GM23248 (cell line): ENCODE measurements at regions not wholly inside any gene's neighbourhood (a gene's known extent, or its start where the extent isn't known, plus 50 kb on each side); places are given as distances from the start of the nearest gene placed in this dataset.

Source experiments
- DNase-seq: peaks from one replicate; pipeline ENCODE4 v3.0.0-alpha.2; 2015
- H2AFZ ChIP-seq: fragments of 200-600 bp; sonication (generic); 2 replicates; pipeline ENCODE4 v1.6.1; 2016; ENCODE audit warnings: antibody characterized with exemption
- H3F3A ChIP-seq: fragments of 200-600 bp; sonication (generic); 2 replicates; pipeline ENCODE4 v1.6.1; 2016; ENCODE audit warnings: mild to moderate bottlenecking, antibody characterized with exemption, mixed run types; ENCODE audit not compliant: insufficient read depth
- H3K27ac ChIP-seq: fragments of 200-600 bp; sonication (generic); 2 replicates; pipeline ENCODE4 v1.5.1; 2016; ENCODE audit warnings: mild to moderate bottlenecking
- H3K27me3 ChIP-seq: fragments of 200-600 bp; sonication (generic); replicated peaks from 2 replicates; pipeline ENCODE4 v1.6.1; 2016; ENCODE audit warnings: mild to moderate bottlenecking; ENCODE audit not compliant: insufficient read depth
- H3K36me3 ChIP-seq: fragments of 200-600 bp; sonication (generic); 2 replicates; pipeline ENCODE4 v1.6.1; 2016; ENCODE audit warnings: low read depth, mild to moderate bottlenecking
- H3K4me1 ChIP-seq: fragments of 200-600 bp; sonication (generic); 2 replicates; pipeline ENCODE4 v1.6.1; 2016; ENCODE audit warnings: mild to moderate bottlenecking; ENCODE audit not compliant: insufficient read depth
- H3K4me2 ChIP-seq: fragments of 200-600 bp; sonication (generic); one replicate; pipeline ENCODE4 v1.6.1; 2016; ENCODE audit warnings: mild to moderate bottlenecking; ENCODE audit not compliant: unreplicated experiment
- H3K4me3 ChIP-seq: fragments of 200-600 bp; sonication (generic); 2 replicates; pipeline ENCODE4 v1.5.1; 2016; ENCODE audit warnings: mild to moderate bottlenecking
- H3K79me2 ChIP-seq: fragments of 200-600 bp; sonication (generic); 2 replicates; pipeline ENCODE4 v1.6.1; 2016; ENCODE audit warnings: mild to moderate bottlenecking; ENCODE audit not compliant: insufficient read depth
- H3K9ac ChIP-seq: fragments of 200-600 bp; sonication (generic); 2 replicates; pipeline ENCODE4 v1.6.1; 2016; ENCODE audit warnings: mild to moderate bottlenecking
- H3K9me2 ChIP-seq: fragments of 200-600 bp; sonication (generic); 2 replicates; pipeline ENCODE4 v1.6.1; 2016; ENCODE audit warnings: mixed run types, mild to moderate bottlenecking, moderate library complexity; ENCODE audit not compliant: insufficient read depth
- H3K9me3 ChIP-seq: fragments of 200-600 bp; sonication (generic); one replicate; pipeline ENCODE4 v1.6.1; 2017; ENCODE audit warnings: low read depth
- H4K20me1 ChIP-seq: fragments of 200-600 bp; sonication (generic); 2 replicates; pipeline ENCODE4 v1.6.0; 2016; ENCODE audit not compliant: insufficient read depth
- EZH2 ChIP-seq: fragments of 200-600 bp; sonication (generic); IDR thresholded peaks from 2 replicates; pipeline ENCODE4 v1.6.1; 2018; ENCODE audit warnings: antibody characterized with exemption, mild to moderate bottlenecking; ENCODE audit not compliant: insufficient read depth, poor library complexity, severe bottlenecking
- EZH2phosphoT487 ChIP-seq: fragments of 200-600 bp; sonication (generic); IDR thresholded peaks from 2 replicates; pipeline ENCODE4 v1.6.1; 2018; ENCODE audit warnings: antibody characterized with exemption, moderate library complexity, mild to moderate bottlenecking, low read depth; ENCODE audit not compliant: insufficient read depth
- WGBS, 2 experiments: methylation state at CpG; one replicate each; pipeline ENCODE4 v1.1.6; 2015 to 2017; ENCODE audit warnings: low lambda C conversion rate in 2 of 2, low coverage in 1 of 2; ENCODE audit errors: missing lambda C conversion rate in 2 of 2; 5-methylcytosine and 5-hydroxymethylcytosine counted together
- in situ Hi-C: fragments of 300-500 bp; cut with MboI; formaldehyde crosslinking; loops from 2 replicates; pipeline ENCODE4 v1.15.0; 2020

DNA sequence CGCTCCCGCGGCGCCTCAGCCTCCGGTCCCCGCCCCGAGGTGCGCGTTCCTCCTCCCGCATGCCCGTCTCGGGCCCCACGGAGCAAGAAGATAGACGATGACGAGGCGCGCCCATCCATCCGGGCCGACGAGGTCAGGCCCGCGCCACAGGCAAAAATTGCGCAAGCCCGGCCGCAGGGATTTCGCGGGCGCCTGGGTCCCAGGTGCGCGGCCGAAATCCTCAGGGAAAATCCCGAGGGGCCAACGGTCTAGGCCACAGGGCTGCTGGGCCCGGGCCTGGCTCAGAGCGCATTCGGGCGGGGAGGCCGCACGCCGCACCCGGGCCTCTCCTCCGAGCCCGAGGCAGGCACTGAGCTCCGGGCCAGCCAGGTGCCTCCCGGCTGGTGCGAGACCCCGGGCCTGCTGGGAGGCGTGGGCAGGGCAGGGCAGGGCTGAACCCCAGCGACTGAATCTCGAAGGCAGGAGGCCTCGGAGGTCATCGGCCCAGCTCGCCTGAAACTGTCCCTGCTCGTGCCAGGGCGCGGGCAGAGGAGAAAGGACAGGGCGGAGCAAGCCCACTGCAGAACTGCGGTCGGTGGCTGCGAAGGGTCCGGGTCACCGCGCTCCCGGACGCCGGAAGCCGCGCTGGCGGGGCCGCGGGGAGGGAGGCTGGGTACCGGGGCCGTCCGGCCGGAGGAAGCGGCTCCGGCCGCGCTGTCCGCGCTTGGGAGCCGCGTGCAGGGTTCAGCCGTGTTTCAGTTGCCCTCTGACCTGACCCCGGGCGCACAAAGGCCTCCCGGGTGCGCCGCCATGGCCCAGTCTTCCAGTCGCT lies 66.8 kb downstream of the FOXD1 start:
- Histone ChIP-seq H4K20me1 (no peaks in the 10 kb centered on the region), H3K4me2 (no peak overlapping the region), H3K9me2 (no peaks in the 10 kb centered on the region), H3K36me3 (no peaks in the 10 kb centered on the region; the same call in 1 of the 2 replicates), H3K9ac (no peak overlapping the region), H2AFZ (peak overlapping the region; percentile 11; the same call in 1 of the 2 replicates), H3K4me1 (peaks cover 5% of the 10 kb centered on the region), H3F3A (peaks cover 5% of the 10 kb centered on the region; the same call in 1 of the 2 replicates), H3K79me2 (no peaks in the 10 kb centered on the region), H3K27ac (no peak overlapping the region), H3K27me3 (no peaks in the 10 kb centered on the region), H3K9me3 (no peaks in the 10 kb centered on the region), H3K4me3 (no peak overlapping the region)
- in situ Hi-C loops, result no loop called here
- TF ChIP-seq EZH2phosphoT487, result no peak
- TF ChIP-seq EZH2, result no peak
- DNase-seq, result peak; percentile 9
- 28 to 29% methylated on average over 56 to 68 of the region's 90 CpGs for WGBS, 2 experiments

DNA sequence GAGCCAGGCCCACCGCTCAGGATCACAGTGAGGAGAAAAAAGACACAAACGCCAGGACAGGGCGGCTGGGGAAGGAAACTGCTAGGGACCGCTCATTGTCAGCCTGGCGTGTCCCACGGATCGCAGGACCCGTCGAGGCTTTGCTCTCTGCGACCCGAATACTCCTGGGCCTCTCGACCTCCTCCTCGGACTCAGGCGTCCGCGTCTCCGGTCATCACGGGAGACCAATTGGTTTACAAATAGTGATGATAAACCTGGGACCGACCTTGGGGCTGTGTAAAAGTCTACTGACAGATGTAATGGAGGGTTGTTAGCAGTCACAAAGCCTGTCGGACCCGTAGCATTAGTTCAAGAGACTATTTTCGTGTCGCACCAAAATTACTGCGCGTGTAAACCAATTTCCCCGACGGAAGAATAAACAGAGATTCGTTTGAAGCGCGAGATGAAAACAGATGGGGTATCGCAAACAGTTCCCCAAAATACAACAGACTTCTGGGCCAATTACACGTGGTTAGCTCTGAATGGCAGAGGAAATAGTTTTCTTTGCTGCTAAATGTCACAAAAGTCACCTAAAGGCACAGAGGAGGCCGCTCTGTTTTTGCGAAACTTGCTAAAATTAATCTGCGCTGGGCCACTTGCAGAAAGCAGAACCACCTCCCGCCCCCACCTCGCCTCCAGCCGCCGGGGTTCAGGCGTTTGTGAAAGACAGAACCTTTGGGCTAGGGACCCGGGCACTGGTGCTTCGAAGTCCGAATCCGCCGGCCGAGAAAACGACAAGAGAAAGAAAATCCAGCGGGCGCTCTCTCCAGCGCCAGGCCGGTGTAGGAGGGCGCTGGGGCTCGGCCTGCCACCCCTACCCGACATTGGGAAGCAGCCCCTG lies 67.6 kb downstream of the FOXD1 start:
- no peak overlapping the region for H3K27ac ChIP-seq
- no peaks in the 10 kb centered on the region for H3K27me3 ChIP-seq
- H3K9ac ChIP-seq, result no peak overlapping the region
- no peak for TF ChIP-seq EZH2
- TF ChIP-seq EZH2phosphoT487, result no peak
- DNase-seq, result no peak
- H3K9me2 ChIP-seq, result no peaks in the 10 kb centered on the region
- H2AFZ ChIP-seq, result peak overlapping the region; percentile 11; the same call in 1 of the 2 replicates
- no peaks in the 10 kb centered on the region; the same call in 1 of the 2 replicates for H3K36me3 ChIP-seq
- H3K4me3 ChIP-seq, result no peak overlapping the region
- in situ Hi-C loops, result no loop called here
- H3K9me3 ChIP-seq, result no peaks in the 10 kb centered on the region
- no peak overlapping the region for H3K4me2 ChIP-seq
- peaks cover 13% of the 10 kb centered on the region for H3K4me1 ChIP-seq
- WGBS, 2 experiments, result 76 to 77% methylated on average over 53 to 54 of the region's 54 CpGs
- peaks cover 9% of the 10 kb centered on the region for H3F3A ChIP-seq
- H3K79me2 ChIP-seq, result no peaks in the 10 kb centered on the region
- no peaks in the 10 kb centered on the region for H4K20me1 ChIP-seq

DNA sequence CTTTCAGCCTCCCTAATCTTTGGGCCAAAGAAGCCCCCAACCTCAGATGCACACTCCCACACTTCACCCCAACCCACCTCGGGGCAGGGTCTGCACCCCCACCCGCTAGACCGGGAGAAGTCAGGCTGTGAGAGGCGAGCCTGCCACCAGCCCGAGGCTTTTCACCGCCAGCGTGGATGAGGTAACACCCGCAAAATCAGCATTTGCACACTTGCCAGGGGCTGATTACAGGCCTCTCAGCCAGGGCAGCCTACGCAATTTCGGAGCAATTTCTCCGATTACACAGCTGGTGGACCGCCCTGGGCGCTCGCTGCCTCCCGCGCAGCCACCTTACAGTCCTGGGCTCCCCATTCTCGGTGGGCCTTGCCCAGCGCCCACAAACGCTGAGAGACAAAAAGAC lies 68.5 kb downstream of the FOXD1 start:
- 89 to 93% methylated on average over 18 to 19 of the region's 19 CpGs for WGBS, 2 experiments
- no peaks in the 10 kb centered on the region for H3K79me2 ChIP-seq
- no peaks in the 10 kb centered on the region; the same call in 1 of the 2 replicates for H3K36me3 ChIP-seq
- DNase-seq, result no peak
- H3K9me3 ChIP-seq, result no peaks in the 10 kb centered on the region
- in situ Hi-C loops, result no loop called here
- H2AFZ ChIP-seq, result no peak overlapping the region
- no peaks in the 10 kb centered on the region for H3K9me2 ChIP-seq
- TF ChIP-seq EZH2phosphoT487 (no peak), EZH2 (no peak)
- H3K27me3 ChIP-seq, result no peaks in the 10 kb centered on the region
- H3K4me1 ChIP-seq, result peaks cover 19% of the 10 kb centered on the region
- no peak overlapping the region for H3K9ac ChIP-seq
- no peak overlapping the region for H3K4me2 ChIP-seq
- peaks cover 18% of the 10 kb centered on the region for H3F3A ChIP-seq
- no peak overlapping the region for H3K4me3 ChIP-seq
- H4K20me1 ChIP-seq, result no peaks in the 10 kb centered on the region
- no peak overlapping the region for H3K27ac ChIP-seq

DNA sequence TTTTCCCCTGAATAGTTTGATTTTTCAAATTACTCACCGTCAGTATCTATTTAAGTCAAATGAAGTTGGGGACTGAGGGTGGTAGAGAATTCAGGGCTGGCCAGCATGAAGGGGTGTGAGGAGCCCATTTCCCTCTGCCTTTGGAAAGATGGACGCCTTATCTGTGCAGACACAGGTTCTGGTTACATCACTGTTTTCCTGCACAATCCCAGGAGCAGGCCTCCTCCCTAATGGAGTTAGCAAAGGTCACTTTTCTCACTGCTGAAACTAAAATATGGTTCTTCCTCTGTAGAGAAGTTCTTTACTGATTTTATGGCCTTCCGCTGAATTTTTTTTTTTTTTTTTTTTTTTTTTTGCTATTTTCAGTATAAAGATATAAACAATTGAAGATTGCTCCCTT lies 69.1 kb downstream of the FOXD1 start:
- H3K4me1 ChIP-seq, result peaks cover 26% of the 10 kb centered on the region
- H3K36me3 ChIP-seq, result no peaks in the 10 kb centered on the region; the same call in 1 of the 2 replicates
- DNase-seq, result no peak
- no peaks in the 10 kb centered on the region for H3K79me2 ChIP-seq
- H3K4me2 ChIP-seq, result no peak overlapping the region
- H3K27ac ChIP-seq, result no peak overlapping the region
- no peak overlapping the region for H3K9ac ChIP-seq
- H4K20me1 ChIP-seq, result no peaks in the 10 kb centered on the region
- H3K4me3 ChIP-seq, result no peak overlapping the region
- H3F3A ChIP-seq, result peaks cover 25% of the 10 kb centered on the region
- TF ChIP-seq EZH2 (no peak), EZH2phosphoT487 (no peak)
- H3K9me2 ChIP-seq, result no peaks in the 10 kb centered on the region
- no peaks in the 10 kb centered on the region for H3K9me3 ChIP-seq
- no peak overlapping the region for H2AFZ ChIP-seq
- H3K27me3 ChIP-seq, result no peaks in the 10 kb centered on the region
- WGBS, 2 experiments, result 95 to 100% methylated on average over 3 of the region's 3 CpGs
- in situ Hi-C loops, result no loop called here
